ENCODE measurements at regions not wholly inside any gene's neighbourhood (a gene's known extent, or its start where the extent isn't known, plus 50 kb on each side); places are given as distances from the start of the nearest gene placed in this dataset.

GRCh38 chr3:193947596-193947995 lies 188.4 kb upstream of the HES1 start:
- DNase-seq (no peak), ATAC-seq (replicated peaks in 1 of 4) (no peak)
- WGBS (ENCODE audit: insufficient coverage): 90% methylated on average over 5 of the region's 6 CpGs
- ChIA-PET POLR2A (interaction anchor here in 1 of 2 donors (0.6 kb wide), 1 partner anchor 14 kb away, joined by 3 read pairs; no protein-coding TSS in a partner anchor), CTCF (no interaction called here)
- H3K4me3 ChIP-seq (ENCODE audit: control insufficient read depth in 1 of 2, extremely low read depth in 1 of 2, low read length in 1 of 2): no peak overlapping the region
- no peak overlapping the region for H3K27ac ChIP-seq (ENCODE audit: low read length)
- Mint-ChIP-seq H3K9me3 (no peaks in the 10 kb centered on the region), H3K27ac (no peak overlapping the region), H3K27me3 (peaks cover 16 to 17% of the 10 kb centered on the region in 2 donors), H3K36me3 (no peaks in the 10 kb centered on the region), H3K4me3 (no peak overlapping the region), H3K4me1 (peaks cover 3 to 7% (median 4%) of the 10 kb centered on the region in 3 donors)
- H3K9me3 ChIP-seq: no peaks in the 10 kb centered on the region
- peaks cover 0 to 9% of the 10 kb centered on the region in 2 experiments for H3K27me3 ChIP-seq (replicated peaks in 1 of 2; ENCODE audit: control insufficient read depth in 2 of 2, extremely low read depth in 1 of 2, insufficient read depth in 2 of 2, low read length in 1 of 2)
- H3K4me1 ChIP-seq (ENCODE audit: control insufficient read depth in 1 of 2, extremely low read depth in 1 of 2, insufficient read depth in 2 of 2, low read length in 2 of 2): no peaks in the 10 kb centered on the region
- H3K36me3 ChIP-seq (ENCODE audit: control insufficient read depth in 2 of 2, extremely low read depth in 1 of 2, insufficient read depth in 1 of 2, low read length in 1 of 2): no peaks in the 10 kb centered on the region

- DNase-seq (no peak), ATAC-seq (replicated peaks in 1 of 4) (no peak)
- H3K36me3 ChIP-seq (ENCODE audit: control insufficient read depth in 2 of 2, extremely low read depth in 1 of 2, insufficient read depth in 1 of 2, low read length in 1 of 2): no peaks in the 10 kb centered on the region
- ChIA-PET POLR2A (no interaction called here), CTCF (no interaction called here)
- H3K27me3 ChIP-seq (replicated peaks in 1 of 2; ENCODE audit: control insufficient read depth in 2 of 2, extremely low read depth in 1 of 2, insufficient read depth in 2 of 2, low read length in 1 of 2): peaks cover 0 to 9% of the 10 kb centered on the region in 2 experiments
- 27% methylated on average over 1 of the region's 3 CpGs for WGBS (ENCODE audit: insufficient coverage)
- Mint-ChIP-seq H3K4me1 (peaks cover 3 to 7% (median 4%) of the 10 kb centered on the region in 3 donors), H3K36me3 (no peaks in the 10 kb centered on the region), H3K9me3 (peaks cover 0 to under 1% (median under 1%) of the 10 kb centered on the region in 3 donors), H3K27me3 (peaks cover 16 to 17% of the 10 kb centered on the region in 2 donors), H3K4me3 (no peak overlapping the region), H3K27ac (no peak overlapping the region)
- no peaks in the 10 kb centered on the region for H3K4me1 ChIP-seq (ENCODE audit: control insufficient read depth in 1 of 2, extremely low read depth in 1 of 2, insufficient read depth in 2 of 2, low read length in 2 of 2)
- no peak overlapping the region for H3K27ac ChIP-seq (ENCODE audit: low read length)
- H3K4me3 ChIP-seq (ENCODE audit: control insufficient read depth in 1 of 2, extremely low read depth in 1 of 2, low read length in 1 of 2): no peak overlapping the region
- no peaks in the 10 kb centered on the region for H3K9me3 ChIP-seq
Observed at GRCh38 chr3:193948459-193948858, 187.5 kb upstream of the HES1 start.

DNA sequence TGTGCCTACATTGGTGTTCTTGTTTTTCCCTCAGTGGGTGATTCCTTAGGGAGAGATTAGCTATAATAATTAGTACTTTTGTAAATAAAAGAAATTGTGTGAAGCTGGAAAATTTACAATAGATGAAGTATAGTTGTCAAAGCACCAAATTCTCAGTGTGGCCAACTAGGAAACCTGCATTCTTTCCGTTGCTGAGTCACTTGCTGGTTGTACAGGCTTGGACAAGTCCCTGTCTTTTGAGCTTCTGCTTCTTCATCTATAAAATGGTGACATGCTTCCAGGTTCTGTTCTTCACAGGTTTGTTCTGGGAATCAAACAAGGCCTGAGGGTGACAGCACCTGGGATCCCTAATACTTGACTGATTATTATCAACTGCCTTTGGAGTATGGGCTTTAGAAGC lies 184.1 kb upstream of the HES1 start:
- Mint-ChIP-seq H3K4me1 (peaks cover 3 to 7% (median 4%) of the 10 kb centered on the region in 3 donors), H3K27me3 (peaks cover 5 to 17% of the 10 kb centered on the region in 2 donors), H3K36me3 (peaks cover 4% of the 10 kb centered on the region), H3K4me3 (no peak overlapping the region), H3K9me3 (peaks cover 8 to 21% (median 17%) of the 10 kb centered on the region in 3 donors), H3K27ac (no peak overlapping the region)
- no peaks in the 10 kb centered on the region for H3K9me3 ChIP-seq
- ATAC-seq (replicated peaks in 1 of 4): no peak
- H3K27ac ChIP-seq (ENCODE audit: low read length): no peak overlapping the region
- no peaks in the 10 kb centered on the region for H3K4me1 ChIP-seq (ENCODE audit: control insufficient read depth in 1 of 2, extremely low read depth in 1 of 2, insufficient read depth in 2 of 2, low read length in 2 of 2)
- DNase-seq: no peak
- POLR2A ChIA-PET: no interaction called here
- H3K27me3 ChIP-seq (replicated peaks in 1 of 2; ENCODE audit: control insufficient read depth in 2 of 2, extremely low read depth in 1 of 2, insufficient read depth in 2 of 2, low read length in 1 of 2): peaks cover 0 to 14% of the 10 kb centered on the region in 2 experiments
- CTCF ChIA-PET: no interaction called here
- WGBS (ENCODE audit: insufficient coverage): 100% methylated on average over 1 of the region's 1 CpG
- no peaks in the 10 kb centered on the region for H3K36me3 ChIP-seq (ENCODE audit: control insufficient read depth in 2 of 2, extremely low read depth in 1 of 2, insufficient read depth in 1 of 2, low read length in 1 of 2)
- H3K4me3 ChIP-seq (ENCODE audit: control insufficient read depth in 1 of 2, extremely low read depth in 1 of 2, low read length in 1 of 2): no peak overlapping the region

DNA sequence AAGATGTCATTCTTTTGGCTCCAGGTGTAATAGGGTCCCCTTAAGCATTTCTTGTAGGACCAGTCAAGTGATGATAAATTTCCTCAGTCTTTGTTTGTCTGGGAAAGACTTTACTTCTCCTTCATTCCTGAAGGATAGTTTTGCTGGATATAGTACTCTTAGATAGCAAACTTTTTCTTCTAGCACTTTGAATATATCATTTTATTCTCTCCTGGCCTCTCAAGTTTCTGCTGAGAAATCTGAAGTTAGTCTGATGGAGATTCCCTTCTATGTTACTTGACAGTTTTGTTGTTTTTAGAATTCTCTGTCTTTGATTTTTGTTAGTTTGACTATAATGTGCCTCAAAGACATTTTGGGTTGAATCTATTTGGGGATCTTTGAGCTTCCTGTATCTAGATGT lies 181.2 kb upstream of the HES1 start:
- H3K4me3 ChIP-seq (ENCODE audit: control insufficient read depth in 1 of 2, extremely low read depth in 1 of 2, low read length in 1 of 2): no peak overlapping the region
- no peak overlapping the region for H3K27ac Mint-ChIP-seq
- H3K27me3 Mint-ChIP-seq: peaks cover 6 to 27% of the 10 kb centered on the region in 2 donors
- H3K36me3 ChIP-seq (ENCODE audit: control insufficient read depth in 2 of 2, extremely low read depth in 1 of 2, insufficient read depth in 1 of 2, low read length in 1 of 2): no peaks in the 10 kb centered on the region
- H3K4me1 Mint-ChIP-seq: no peaks in the 10 kb centered on the region
- no peaks in the 10 kb centered on the region for H3K4me1 ChIP-seq (ENCODE audit: control insufficient read depth in 1 of 2, extremely low read depth in 1 of 2, insufficient read depth in 2 of 2, low read length in 2 of 2)
- no peak for ATAC-seq (replicated peaks in 1 of 4)
- H3K4me3 Mint-ChIP-seq: no peak overlapping the region
- ChIA-PET POLR2A (no interaction called here), CTCF (no interaction called here)
- DNase-seq: no peak
- H3K27me3 ChIP-seq (replicated peaks in 1 of 2; ENCODE audit: control insufficient read depth in 2 of 2, extremely low read depth in 1 of 2, insufficient read depth in 2 of 2, low read length in 1 of 2): peaks cover 0 to 21% of the 10 kb centered on the region in 2 experiments
- H3K9me3 ChIP-seq: no peaks in the 10 kb centered on the region
- peaks cover 8 to 21% (median 17%) of the 10 kb centered on the region in 3 donors for H3K9me3 Mint-ChIP-seq
- no peak overlapping the region for H3K27ac ChIP-seq (ENCODE audit: low read length)
- peaks cover 4% of the 10 kb centered on the region for H3K36me3 Mint-ChIP-seq

DNA sequence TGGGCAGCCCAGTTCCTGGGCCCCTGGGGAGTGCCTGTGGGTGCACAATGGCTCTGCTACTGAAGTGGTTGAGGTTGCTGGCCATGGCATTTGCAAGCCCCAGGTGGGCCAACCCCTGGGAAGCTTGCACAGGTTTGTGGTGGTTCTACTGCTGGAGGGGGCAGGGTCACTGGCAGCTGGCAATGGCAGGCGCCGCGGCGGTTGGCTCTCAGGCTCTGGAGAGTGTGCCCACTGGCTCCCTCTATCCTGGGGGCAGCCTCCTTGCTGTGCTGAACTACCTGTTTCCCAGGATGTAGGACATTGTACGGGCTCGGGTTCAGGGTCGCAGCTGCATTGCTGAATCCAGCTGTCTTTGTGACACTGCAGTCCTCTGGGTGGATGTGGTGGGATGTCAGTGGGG lies 180.2 kb upstream of the HES1 start:
- no peak for DNase-seq
- no peaks in the 10 kb centered on the region for H3K9me3 ChIP-seq
- no peak overlapping the region for H3K4me3 ChIP-seq (ENCODE audit: control insufficient read depth in 1 of 2, extremely low read depth in 1 of 2, low read length in 1 of 2)
- peaks cover 0 to 20% of the 10 kb centered on the region in 2 experiments for H3K27me3 ChIP-seq (replicated peaks in 1 of 2; ENCODE audit: control insufficient read depth in 2 of 2, extremely low read depth in 1 of 2, insufficient read depth in 2 of 2, low read length in 1 of 2)
- H3K27ac Mint-ChIP-seq: no peak overlapping the region
- H3K27ac ChIP-seq (ENCODE audit: low read length): no peak overlapping the region
- H3K27me3 Mint-ChIP-seq: peaks cover 16 to 32% of the 10 kb centered on the region in 2 donors
- H3K4me1 ChIP-seq (ENCODE audit: control insufficient read depth in 1 of 2, extremely low read depth in 1 of 2, insufficient read depth in 2 of 2, low read length in 2 of 2): no peaks in the 10 kb centered on the region
- ChIA-PET CTCF (no interaction called here), POLR2A (no interaction called here)
- ATAC-seq (replicated peaks in 1 of 4): no peak
- H3K4me1 Mint-ChIP-seq: no peaks in the 10 kb centered on the region
- peaks cover 8 to 21% (median 17%) of the 10 kb centered on the region in 3 donors for H3K9me3 Mint-ChIP-seq
- H3K4me3 Mint-ChIP-seq: no peak overlapping the region
- no peaks in the 10 kb centered on the region for H3K36me3 ChIP-seq (ENCODE audit: control insufficient read depth in 2 of 2, extremely low read depth in 1 of 2, insufficient read depth in 1 of 2, low read length in 1 of 2)
- 88% methylated on average over 7 of the region's 7 CpGs for WGBS (ENCODE audit: insufficient coverage)
- peaks cover 4% of the 10 kb centered on the region for H3K36me3 Mint-ChIP-seq

DNA sequence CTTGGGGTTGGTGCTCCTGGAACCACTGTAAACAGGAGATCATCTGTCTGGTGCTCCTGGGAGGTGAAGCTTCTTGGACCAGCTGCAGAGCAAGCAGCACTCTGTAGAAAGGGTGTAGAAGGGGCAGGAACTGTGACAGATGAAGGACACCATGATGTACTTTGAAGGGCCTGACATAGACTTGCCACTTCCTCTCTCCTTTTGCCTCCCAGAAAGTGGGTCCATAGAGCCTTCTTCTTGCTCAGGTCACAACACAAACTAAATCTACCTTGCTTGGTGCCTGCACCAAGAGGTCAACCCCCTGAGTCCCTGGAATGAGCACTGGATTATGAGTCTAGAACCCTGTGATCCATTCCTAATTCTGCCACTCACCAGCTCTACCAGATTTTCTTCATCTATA lies 176.1 kb upstream of the HES1 start:
- DNase-seq (no peak), ATAC-seq (replicated peaks in 1 of 4) (no peak)
- no peak overlapping the region for H3K4me3 Mint-ChIP-seq
- no peaks in the 10 kb centered on the region for H3K9me3 ChIP-seq
- H3K36me3 ChIP-seq (ENCODE audit: control insufficient read depth in 2 of 2, extremely low read depth in 1 of 2, insufficient read depth in 1 of 2, low read length in 1 of 2): no peaks in the 10 kb centered on the region
- H3K27ac Mint-ChIP-seq: no peak overlapping the region
- no peak overlapping the region for H3K4me3 ChIP-seq (ENCODE audit: control insufficient read depth in 1 of 2, extremely low read depth in 1 of 2, low read length in 1 of 2)
- H3K27me3 ChIP-seq (replicated peaks in 1 of 2; ENCODE audit: control insufficient read depth in 2 of 2, extremely low read depth in 1 of 2, insufficient read depth in 2 of 2, low read length in 1 of 2): peaks cover 0 to 23% of the 10 kb centered on the region in 2 experiments
- ChIA-PET CTCF (no interaction called here), POLR2A (no interaction called here)
- peaks cover 0 to 4% (median 0%) of the 10 kb centered on the region in 3 donors for H3K4me1 Mint-ChIP-seq
- H3K27me3 Mint-ChIP-seq: peaks cover 36 to 57% of the 10 kb centered on the region in 2 donors
- H3K27ac ChIP-seq (ENCODE audit: low read length): no peak overlapping the region
- peaks cover 1% of the 10 kb centered on the region for H3K36me3 Mint-ChIP-seq
- H3K9me3 Mint-ChIP-seq: peaks cover 0 to 6% (median 4%) of the 10 kb centered on the region in 3 donors
- H3K4me1 ChIP-seq (ENCODE audit: control insufficient read depth in 1 of 2, extremely low read depth in 1 of 2, insufficient read depth in 2 of 2, low read length in 2 of 2): no peaks in the 10 kb centered on the region
